Astrocyte (in vitro differentiated cells and primary cell): ENCODE measurements at regions not wholly inside any gene's neighbourhood (a gene's known extent, or its start where the extent isn't known, plus 50 kb on each side); places are given as distances from the start of the nearest gene placed in this dataset.

Source experiments
- DNase-seq: peaks from one replicate; pipeline ENCODE4 v3.0.0-alpha.2; 2010; ENCODE audit warnings: low read depth
- FAIRE-seq: peaks from 2 replicates; lab custom pipeline; 2011; peaks lifted over from hg19 to GRCh38; lab: Jason Lieb, UNC
- H2AFZ ChIP-seq: 2 replicates; pipeline ENCODE4 v1.6.0; 2012; ENCODE audit warnings: low read depth, low read length, inconsistent platforms
- H3K27ac ChIP-seq: 2 replicates; pipeline ENCODE4 v1.5.1; 2011; ENCODE audit warnings: low read depth, low read length, inconsistent platforms
- H3K27me3 ChIP-seq: 2 replicates; pipeline ENCODE4 v1.6.0; 2011; ENCODE audit warnings: low read length, inconsistent platforms; ENCODE audit not compliant: insufficient read depth
- H3K36me3 ChIP-seq: 2 replicates; pipeline ENCODE4 v1.5.1; 2011; ENCODE audit warnings: low read length, inconsistent platforms; ENCODE audit not compliant: insufficient read depth
- H3K4me1 ChIP-seq: 2 replicates; pipeline ENCODE4 v1.5.1; 2011; ENCODE audit warnings: low read length, inconsistent platforms; ENCODE audit not compliant: insufficient read depth
- H3K4me2 ChIP-seq: 2 replicates; pipeline ENCODE4 v1.6.0; 2012; ENCODE audit warnings: low read length, inconsistent platforms
- H3K4me3 ChIP-seq: 2 replicates; pipeline ENCODE4 v1.5.1; 2011; ENCODE audit warnings: low read depth, mild to moderate bottlenecking, low read length, inconsistent platforms; ENCODE audit not compliant: insufficient read depth
- H3K79me2 ChIP-seq: 2 replicates; pipeline ENCODE4 v1.6.0; 2012; ENCODE audit warnings: mild to moderate bottlenecking, low read length, inconsistent platforms; ENCODE audit not compliant: insufficient read depth
- H3K9ac ChIP-seq: 2 replicates; pipeline ENCODE4 v1.6.0; 2012; ENCODE audit warnings: mild to moderate bottlenecking, low read length, inconsistent platforms
- H3K9me3 ChIP-seq: 2 replicates; pipeline ENCODE4 v1.5.1; 2012; ENCODE audit warnings: low read depth, mild to moderate bottlenecking, low read length, inconsistent platforms; ENCODE audit not compliant: insufficient read depth
- H4K20me1 ChIP-seq: 2 replicates; pipeline ENCODE4 v1.6.0; 2012; ENCODE audit warnings: low read length, inconsistent platforms; ENCODE audit not compliant: insufficient read depth
- H3K27ac Mint-ChIP-seq: one replicate; pipeline ENCODE4 v1.8.0; 2021; ENCODE audit warnings: mild to moderate bottlenecking, mixed read lengths; ENCODE audit not compliant: unreplicated experiment
- H3K27me3 Mint-ChIP-seq: one replicate; pipeline ENCODE4 v1.8.0; 2021; ENCODE audit warnings: low read depth, mixed read lengths; ENCODE audit not compliant: unreplicated experiment
- H3K36me3 Mint-ChIP-seq: one replicate; pipeline ENCODE4 v1.8.0; 2021; ENCODE audit warnings: low read depth, mixed read lengths; ENCODE audit not compliant: unreplicated experiment
- H3K4me1 Mint-ChIP-seq: one replicate; pipeline ENCODE4 v1.8.0; 2021; ENCODE audit warnings: low read depth, mixed read lengths; ENCODE audit not compliant: unreplicated experiment
- H3K4me3 Mint-ChIP-seq: one replicate; pipeline ENCODE4 v1.8.0; 2021; ENCODE audit warnings: mild to moderate bottlenecking, moderate library complexity, mixed read lengths; ENCODE audit not compliant: unreplicated experiment
- H3K9me3 Mint-ChIP-seq: one replicate; pipeline ENCODE4 v1.8.0; 2021; ENCODE audit warnings: mild to moderate bottlenecking, mixed read lengths; ENCODE audit not compliant: unreplicated experiment
- CTCF ChIP-seq: IDR thresholded peaks from 2 replicates; pipeline ENCODE4 v1.5.1; 2011; ENCODE audit warnings: low read depth, mild to moderate bottlenecking, inconsistent platforms, low read length, moderate library complexity; ENCODE audit not compliant: insufficient read depth
- EZH2 ChIP-seq: IDR thresholded peaks from 2 replicates; pipeline ENCODE4 v1.6.1; 2012; ENCODE audit warnings: mild to moderate bottlenecking, low read length, inconsistent platforms; ENCODE audit not compliant: insufficient read depth

GRCh38 chr9:76560481-76560922, 101.5 kb downstream of the GCNT1 start:
- H3K4me1 ChIP-seq, result peaks cover 22% of the 10 kb centered on the region
- no peaks in the 10 kb centered on the region for H3K9me3 ChIP-seq
- H4K20me1 ChIP-seq, result no peaks in the 10 kb centered on the region
- peaks cover 38% of the 10 kb centered on the region for H3K4me1 Mint-ChIP-seq
- H3K4me3 Mint-ChIP-seq, result no peak overlapping the region
- no peak for FAIRE-seq
- peak overlapping the region; percentile 60 for H3K27ac Mint-ChIP-seq
- no peak overlapping the region for H2AFZ ChIP-seq
- H3K4me3 ChIP-seq, result no peak overlapping the region
- H3K27me3 ChIP-seq, result no peaks in the 10 kb centered on the region
- H3K4me2 ChIP-seq, result peak overlapping the region; percentile 54
- H3K79me2 ChIP-seq, result no peaks in the 10 kb centered on the region
- H3K36me3 ChIP-seq, result no peaks in the 10 kb centered on the region
- TF ChIP-seq EZH2 (no peak), CTCF (no peak)
- no peaks in the 10 kb centered on the region for H3K36me3 Mint-ChIP-seq
- H3K27me3 Mint-ChIP-seq, result no peaks in the 10 kb centered on the region
- no peaks in the 10 kb centered on the region for H3K9me3 Mint-ChIP-seq
- no peak overlapping the region for H3K27ac ChIP-seq
- peak; percentile 76 for DNase-seq
- H3K9ac ChIP-seq, result no peak overlapping the region

- H3K27ac Mint-ChIP-seq, result peak overlapping the region; percentile 3
- H3K4me3 Mint-ChIP-seq, result no peak overlapping the region
- Histone ChIP-seq H3K36me3 (no peaks in the 10 kb centered on the region), H2AFZ (no peak overlapping the region), H3K4me2 (peak overlapping the region; percentile 54), H3K27ac (no peak overlapping the region), H3K79me2 (no peaks in the 10 kb centered on the region), H4K20me1 (no peaks in the 10 kb centered on the region), H3K4me1 (peaks cover 22% of the 10 kb centered on the region), H3K9me3 (no peaks in the 10 kb centered on the region), H3K4me3 (no peak overlapping the region), H3K27me3 (no peaks in the 10 kb centered on the region), H3K9ac (no peak overlapping the region)
- H3K36me3 Mint-ChIP-seq, result no peaks in the 10 kb centered on the region
- DNase-seq (no peak), FAIRE-seq (no peak)
- TF ChIP-seq CTCF, result no peak
- no peak for TF ChIP-seq EZH2
- H3K9me3 Mint-ChIP-seq, result no peaks in the 10 kb centered on the region
- H3K4me1 Mint-ChIP-seq, result peaks cover 38% of the 10 kb centered on the region
- H3K27me3 Mint-ChIP-seq, result no peaks in the 10 kb centered on the region
These were observed 102.2 kb downstream of the GCNT1 start for GRCh38 chr9:76561050-76561713.
